Suppressor macrophage (primary cell): ENCODE measurements at regions not wholly inside any gene's neighbourhood (a gene's known extent, or its start where the extent isn't known, plus 50 kb on each side); places are given as distances from the start of the nearest gene placed in this dataset.

Source experiments
- DNase-seq, 4 experiments: peaks; one replicate each; pipeline ENCODE4 v3.0.0-alpha.2; 2020 to 2022

GRCh38 chr3:182603501-182603900 lies 189.8 kb upstream of the ATP11B start:
- DNase-seq, result no peak

DNA sequence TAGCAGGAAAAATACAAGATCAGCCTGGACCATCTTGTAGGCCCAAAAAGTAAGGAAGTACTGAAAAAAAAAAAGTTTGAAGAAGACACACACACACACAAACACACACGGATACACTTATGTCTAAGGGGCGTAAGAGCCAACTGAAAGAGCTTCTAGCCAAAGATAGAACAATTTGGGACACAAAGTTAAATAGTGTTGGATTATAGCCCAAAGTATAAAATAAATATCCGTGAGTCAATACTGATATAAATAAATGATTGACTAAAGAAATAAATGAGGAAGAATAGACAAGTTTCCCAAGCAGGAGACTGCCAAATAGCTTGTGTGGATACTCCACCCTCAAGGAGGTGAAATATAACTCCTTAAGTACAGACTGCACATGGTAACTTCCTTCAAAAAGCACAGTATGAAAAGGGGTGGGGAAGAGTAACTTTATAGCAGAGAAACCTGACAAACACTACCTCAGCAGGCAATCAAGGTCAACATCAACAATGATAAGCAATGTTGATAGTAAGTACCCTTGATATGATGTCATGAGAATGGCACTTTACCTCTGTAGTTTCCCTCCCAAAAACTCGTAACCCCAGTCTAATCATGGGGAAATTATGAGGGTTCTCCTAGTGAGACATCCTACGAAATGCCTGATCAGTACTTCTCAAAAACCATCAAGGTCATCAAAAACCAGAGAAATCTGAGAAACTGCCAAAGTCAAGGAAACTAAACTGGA lies 187.3 kb upstream of the ATP11B start:
- no peak for DNase-seq

- no peak for DNase-seq
Measured at GRCh38 chr3:182606905-182607504, 186.3 kb upstream of the ATP11B start.

DNA sequence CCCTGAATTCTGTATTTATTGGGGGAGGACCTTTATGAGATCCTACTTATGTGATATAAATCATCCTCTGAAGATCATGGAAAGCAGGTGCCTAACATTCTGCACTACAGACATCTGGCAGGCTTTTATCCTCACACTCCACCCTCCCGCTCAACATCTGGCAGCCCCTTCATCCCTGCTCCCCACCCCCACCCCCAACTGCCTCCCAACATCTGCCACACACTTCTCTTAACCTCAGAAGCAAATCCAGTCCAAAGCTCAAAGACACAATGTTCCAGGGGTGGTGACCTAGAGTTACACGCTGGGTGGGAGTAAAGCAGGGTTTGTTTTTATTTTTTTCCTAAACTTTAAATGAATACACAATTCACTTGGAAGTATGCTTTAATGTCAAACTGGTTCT lies 184.5 kb upstream of the ATP11B start:
- DNase-seq, result no peak

DNA sequence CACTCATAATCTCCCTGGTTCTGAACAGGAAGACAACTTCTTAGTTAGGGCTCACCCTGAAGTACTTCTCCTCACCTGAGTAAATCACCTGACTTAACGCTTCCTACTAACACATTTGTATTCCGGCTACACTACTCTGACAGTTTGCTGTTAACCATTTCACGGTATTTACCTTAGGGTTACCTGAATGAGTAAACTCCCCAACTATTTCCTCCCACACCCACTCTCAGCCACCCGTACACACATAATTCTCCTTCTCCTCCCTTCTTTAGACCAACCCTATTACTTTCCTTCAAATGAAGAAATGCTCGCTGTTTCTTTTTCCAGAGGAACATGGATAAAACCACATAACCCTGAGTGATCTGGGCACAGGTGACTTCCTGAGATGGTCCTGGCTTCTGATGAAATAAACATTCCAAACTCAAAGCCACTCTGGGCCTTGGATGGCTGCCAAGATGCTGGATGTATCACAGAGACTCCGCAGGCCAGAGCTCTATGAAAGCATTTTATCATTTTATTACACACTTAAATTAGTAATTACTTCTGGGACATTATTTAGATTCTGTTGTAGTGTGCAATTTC lies 183.6 kb upstream of the ATP11B start:
- no peak for DNase-seq

GRCh38 chr3:182612332-182612731 lies 181.0 kb upstream of the ATP11B start:
- DNase-seq, result no peak

DNA sequence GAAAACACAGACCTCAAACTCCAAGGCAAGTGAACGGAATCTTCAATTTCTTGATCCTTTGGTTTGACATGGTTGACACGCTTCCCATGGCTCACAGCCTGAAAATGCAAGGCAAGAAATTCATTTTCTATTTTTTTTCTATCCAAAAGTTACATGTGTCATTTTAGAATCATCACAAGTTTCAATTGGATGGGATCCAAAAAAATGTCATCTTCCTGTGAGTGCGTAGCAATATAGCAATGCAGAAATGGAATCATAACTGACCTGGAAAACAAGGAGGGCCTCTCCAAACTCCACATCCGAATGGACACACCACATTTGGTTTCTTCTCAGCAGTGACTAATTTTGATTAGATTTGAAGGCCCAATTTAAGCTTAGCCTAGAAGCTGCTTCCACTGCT lies 175.8 kb upstream of the ATP11B start:
- no peak for DNase-seq

- peak in 1 of 4 experiments; percentile 0 for DNase-seq
Measured at GRCh38 chr3:182618085-182618732, 175.1 kb upstream of the ATP11B start.

- no peak for DNase-seq
Measured at GRCh38 chr3:182618981-182619591, 174.2 kb upstream of the ATP11B start.

DNA sequence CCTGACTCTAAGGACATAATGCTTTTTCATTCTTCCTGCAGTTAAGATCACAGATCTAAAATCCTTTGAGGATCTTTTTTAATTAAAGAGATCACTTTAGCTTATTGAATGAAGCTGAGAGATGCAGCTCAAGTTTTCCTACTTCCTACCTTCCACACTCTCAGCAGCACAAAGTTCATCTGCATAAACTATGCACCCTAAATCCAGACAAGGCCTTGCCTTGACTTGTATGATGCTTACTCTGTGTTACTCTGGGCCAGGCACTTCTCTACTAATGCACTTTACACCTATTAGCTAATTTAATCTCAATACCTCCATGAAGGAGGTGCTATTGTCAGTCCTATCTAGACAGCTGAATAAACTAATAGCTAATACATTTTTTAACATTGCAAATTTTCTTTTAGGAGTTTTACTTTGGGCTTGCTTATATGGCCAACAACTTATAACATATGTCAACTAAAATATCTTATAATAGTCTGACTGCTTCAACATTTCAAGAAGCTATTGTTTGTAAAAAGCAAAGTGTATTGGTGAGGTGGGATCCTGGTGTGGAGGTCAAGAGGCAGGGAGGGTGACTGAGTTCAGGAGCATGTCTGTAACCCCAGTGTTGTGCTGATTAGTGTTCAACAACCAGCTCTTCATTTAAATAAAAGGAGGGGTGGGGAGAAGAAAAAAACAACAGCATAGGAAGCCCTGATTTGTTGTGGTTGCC lies 172.4 kb upstream of the ATP11B start:
- DNase-seq, result no peak

- no peak for DNase-seq
Measured at GRCh38 chr3:182621435-182622240, 171.7 kb upstream of the ATP11B start.

- DNase-seq, result no peak
Measured at GRCh38 chr3:182622241-182622545, 171.1 kb upstream of the ATP11B start.

GRCh38 chr3:182626484-182627467 lies 166.5 kb upstream of the ATP11B start:
- DNase-seq, result no peak

- DNase-seq, result no peak
Measured at GRCh38 chr3:182628531-182628930, 164.8 kb upstream of the ATP11B start.

- DNase-seq, result no peak
Measured at GRCh38 chr3:182629521-182629920, 163.8 kb upstream of the ATP11B start.

DNA sequence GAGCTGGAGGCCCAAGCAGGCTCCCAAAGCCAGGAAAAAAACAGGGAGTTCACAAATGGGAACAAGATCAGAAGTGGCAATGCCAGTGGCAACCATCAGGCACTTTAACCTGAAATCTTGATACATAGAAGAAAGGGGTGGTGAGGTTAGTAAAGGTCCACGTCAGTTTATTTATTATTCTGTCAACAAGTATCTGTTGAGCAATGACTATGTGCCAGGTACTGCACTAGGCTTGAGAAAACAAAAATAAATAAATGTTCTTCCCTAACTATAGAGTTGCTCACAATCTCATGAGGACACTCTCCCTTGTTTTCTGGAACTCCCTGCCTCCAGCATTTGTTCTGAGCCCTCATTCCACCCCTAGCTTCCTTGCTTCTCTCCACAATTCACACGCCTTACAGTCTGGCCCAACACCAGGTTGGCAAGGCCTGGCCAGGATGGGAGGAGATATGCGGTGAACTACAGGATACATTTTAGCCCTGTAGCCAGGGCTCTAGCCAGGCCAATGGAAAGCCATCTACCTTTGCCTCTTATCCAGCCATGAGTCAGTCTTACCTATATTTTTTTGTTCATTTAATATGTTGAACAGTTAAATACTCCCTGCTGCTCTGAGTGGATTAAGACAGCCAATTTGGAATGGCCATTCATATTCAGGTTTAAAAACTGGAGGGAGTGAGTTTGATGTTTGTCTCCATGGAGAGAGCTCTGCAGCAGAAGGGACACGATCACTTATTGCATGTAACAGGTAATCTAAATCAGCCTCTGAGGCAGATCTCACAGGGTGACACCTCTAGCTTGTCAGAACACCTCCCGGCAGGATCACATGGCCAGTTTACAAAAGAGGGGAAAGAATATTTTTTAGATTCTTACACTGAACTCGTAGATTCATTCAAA lies 161.9 kb upstream of the ATP11B start:
- no peak for DNase-seq

GRCh38 chr3:182632077-182632393 lies 161.3 kb upstream of the ATP11B start:
- DNase-seq, result no peak

- DNase-seq, result no peak
Measured at GRCh38 chr3:182633186-182633585, 160.1 kb upstream of the ATP11B start.

DNA sequence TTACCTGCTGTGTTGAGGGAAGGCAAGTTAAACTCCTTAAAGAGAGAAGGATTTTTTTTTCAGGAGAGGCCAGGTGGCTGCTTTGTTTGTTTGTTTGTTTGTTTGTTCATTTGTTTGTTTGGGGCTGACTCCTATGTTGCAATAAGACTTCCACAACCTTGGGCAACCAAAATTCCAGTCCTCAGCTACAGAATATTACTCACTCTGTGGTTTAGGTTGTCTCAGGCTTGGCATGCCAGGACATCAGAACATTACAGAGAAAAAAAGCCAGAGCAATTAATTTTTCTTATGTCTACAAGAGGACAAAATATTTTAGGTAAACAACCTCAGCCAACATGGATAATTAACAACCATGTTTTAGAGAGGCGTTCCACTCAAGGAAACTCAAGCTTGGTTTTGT lies 156.7 kb upstream of the ATP11B start:
- no peak for DNase-seq
